ENCODE measurements at regions not wholly inside any gene's neighbourhood (a gene's known extent, or its start where the extent isn't known, plus 50 kb on each side); places are given as distances from the start of the nearest gene placed in this dataset.

DNA sequence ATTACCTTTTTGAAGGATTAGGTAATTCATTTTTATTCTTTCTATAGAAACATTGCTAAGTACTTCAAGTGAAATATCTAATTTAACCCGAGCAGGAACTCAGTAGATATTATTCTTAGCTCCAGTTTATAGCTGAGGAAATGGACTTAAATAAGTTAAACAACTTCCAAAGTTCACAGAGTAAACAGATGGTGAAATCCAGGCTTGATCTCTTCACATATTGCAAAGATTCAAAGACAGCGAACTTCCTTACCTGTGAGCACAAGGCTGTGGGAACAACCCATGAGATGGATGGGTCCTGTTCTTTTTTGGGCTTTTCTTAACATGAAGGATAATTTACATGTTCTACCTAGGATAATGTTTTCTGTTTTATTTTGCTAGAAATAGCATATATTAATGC, 439.0 kb downstream of the IRS1 start:
- H3K9me3 ChIP-seq (ENCODE audit: control insufficient read depth, insufficient read depth, low read depth, low read length) = no peaks in the 10 kb centered on the region
- H3K27ac ChIP-seq (ENCODE audit: extremely low read depth, low read depth, low read length) = no peak overlapping the region
- ChIA-PET POLR2A (no interaction called here), CTCF (no interaction called here)
- no peak overlapping the region for H3K4me3 ChIP-seq (ENCODE audit: low read depth, low read length)
- no peaks in the 10 kb centered on the region for H3K4me1 ChIP-seq (ENCODE audit: control insufficient read depth, insufficient read depth, low read length)
- H3K36me3 ChIP-seq (ENCODE audit: control insufficient read depth in 2 of 2, insufficient read depth in 1 of 2, low read length in 2 of 2) = no peaks in the 10 kb centered on the region
- TF ChIP-seq ZNF610 (tag by site-specific recombination; IDR thresholded peaks at IDR 0.05; ENCODE audit: borderline replicate concordance) (no peak), ZIC2 (tag by site-specific recombination; IDR thresholded peaks at IDR 0.05) (no peak), EGR2 (tag by site-specific recombination; IDR thresholded peaks at IDR 0.05; ENCODE audit: low read depth) (no peak), SCRT1 (tag by site-specific recombination; IDR thresholded peaks at IDR 0.05; ENCODE audit: borderline replicate concordance) (no peak), ZNF311 (tag by site-specific recombination; IDR thresholded peaks at IDR 0.05; ENCODE audit: borderline replicate concordance) (no peak)

DNA sequence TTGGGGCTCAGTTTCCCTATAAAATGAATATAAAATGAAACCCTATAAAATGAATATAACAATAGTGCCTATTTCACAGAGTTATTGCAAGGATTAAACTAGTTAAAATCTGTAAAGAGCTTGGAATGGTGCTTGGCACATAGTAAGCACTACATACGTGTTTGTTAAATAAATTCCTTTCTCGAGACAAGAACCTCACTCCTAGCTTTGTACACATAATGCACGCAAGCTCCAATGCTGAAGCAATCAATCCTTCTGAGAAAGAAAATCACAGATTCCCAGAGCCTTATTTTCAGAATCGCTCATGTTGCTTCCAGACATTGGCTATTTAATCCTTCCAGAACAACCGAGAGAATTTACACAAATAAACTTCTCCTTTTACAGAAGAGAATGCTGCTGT, 440.9 kb downstream of the IRS1 start:
- CTCF ChIA-PET = interaction anchor here (0.5 to 0.7 kb wide), 3 partner anchors 180 to 1121 kb away, joined by 3 to 4 read pairs (median 4); no protein-coding TSS in a partner anchor

DNA sequence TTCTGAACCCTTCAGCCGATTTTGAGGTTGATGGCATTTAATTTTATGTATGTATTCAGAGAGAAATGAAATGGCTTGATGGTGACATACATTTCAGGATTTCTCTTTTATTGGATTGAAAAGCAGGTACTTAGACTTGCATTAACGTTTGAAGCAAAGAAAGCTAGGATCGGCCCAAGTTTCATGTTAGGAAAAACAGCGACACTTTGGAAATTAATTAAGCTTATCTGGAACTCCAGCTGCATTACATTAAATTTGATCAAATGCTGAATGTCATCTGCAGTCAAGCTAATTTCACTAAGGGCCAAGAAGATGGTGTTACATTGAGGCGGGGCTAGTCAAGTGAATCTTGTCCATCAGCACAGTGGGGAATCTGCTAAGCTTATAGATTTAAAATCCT, 441.8 kb downstream of the IRS1 start:
- no peaks in the 10 kb centered on the region for H3K4me1 ChIP-seq (ENCODE audit: control insufficient read depth, insufficient read depth, low read length)
- H3K9me3 ChIP-seq (ENCODE audit: control insufficient read depth, insufficient read depth, low read depth, low read length) = no peaks in the 10 kb centered on the region
- POLR2A ChIA-PET = no interaction called here
- H3K27ac ChIP-seq (ENCODE audit: extremely low read depth, low read depth, low read length) = no peak overlapping the region
- no peak overlapping the region for H3K4me3 ChIP-seq (ENCODE audit: low read depth, low read length)
- no peak for TF ChIP-seq IKZF3 (tag by site-specific recombination; IDR thresholded peaks at IDR 0.05)
- no peak for TF ChIP-seq SALL2 (tag by site-specific recombination; IDR thresholded peaks at IDR 0.05; ENCODE audit: borderline replicate concordance)
- no peak for TF ChIP-seq MZF1 (tag by site-specific recombination; IDR thresholded peaks at IDR 0.05; ENCODE audit: borderline replicate concordance)
- no peak for TF ChIP-seq ZNF175 (tag by site-specific recombination; IDR thresholded peaks at IDR 0.05)
- no peak for TF ChIP-seq OSR2 (tag by site-specific recombination; IDR thresholded peaks at IDR 0.05)
- TF ChIP-seq, protein P1, sequence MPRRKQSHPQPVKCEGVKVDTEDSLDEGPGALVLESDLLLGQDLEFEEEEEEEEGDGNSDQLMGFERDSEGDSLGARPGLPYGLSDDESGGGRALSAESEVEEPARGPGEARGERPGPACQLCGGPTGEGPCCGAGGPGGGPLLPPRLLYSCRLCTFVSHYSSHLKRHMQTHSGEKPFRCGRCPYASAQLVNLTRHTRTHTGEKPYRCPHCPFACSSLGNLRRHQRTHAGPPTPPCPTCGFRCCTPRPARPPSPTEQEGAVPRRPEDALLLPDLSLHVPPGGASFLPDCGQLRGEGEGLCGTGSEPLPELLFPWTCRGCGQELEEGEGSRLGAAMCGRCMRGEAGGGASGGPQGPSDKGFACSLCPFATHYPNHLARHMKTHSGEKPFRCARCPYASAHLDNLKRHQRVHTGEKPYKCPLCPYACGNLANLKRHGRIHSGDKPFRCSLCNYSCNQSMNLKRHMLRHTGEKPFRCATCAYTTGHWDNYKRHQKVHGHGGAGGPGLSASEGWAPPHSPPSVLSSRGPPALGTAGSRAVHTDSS (tag by site-specific recombination; IDR thresholded peaks at IDR 0.05) = no peak
- TF ChIP-seq ZNF785 (tag by site-specific recombination; IDR thresholded peaks at IDR 0.05) = no peak
- TF ChIP-seq ZNF16 (tag by site-specific recombination; IDR thresholded peaks at IDR 0.05; ENCODE audit: low read depth) = no peak
- TF ChIP-seq, protein P2, sequence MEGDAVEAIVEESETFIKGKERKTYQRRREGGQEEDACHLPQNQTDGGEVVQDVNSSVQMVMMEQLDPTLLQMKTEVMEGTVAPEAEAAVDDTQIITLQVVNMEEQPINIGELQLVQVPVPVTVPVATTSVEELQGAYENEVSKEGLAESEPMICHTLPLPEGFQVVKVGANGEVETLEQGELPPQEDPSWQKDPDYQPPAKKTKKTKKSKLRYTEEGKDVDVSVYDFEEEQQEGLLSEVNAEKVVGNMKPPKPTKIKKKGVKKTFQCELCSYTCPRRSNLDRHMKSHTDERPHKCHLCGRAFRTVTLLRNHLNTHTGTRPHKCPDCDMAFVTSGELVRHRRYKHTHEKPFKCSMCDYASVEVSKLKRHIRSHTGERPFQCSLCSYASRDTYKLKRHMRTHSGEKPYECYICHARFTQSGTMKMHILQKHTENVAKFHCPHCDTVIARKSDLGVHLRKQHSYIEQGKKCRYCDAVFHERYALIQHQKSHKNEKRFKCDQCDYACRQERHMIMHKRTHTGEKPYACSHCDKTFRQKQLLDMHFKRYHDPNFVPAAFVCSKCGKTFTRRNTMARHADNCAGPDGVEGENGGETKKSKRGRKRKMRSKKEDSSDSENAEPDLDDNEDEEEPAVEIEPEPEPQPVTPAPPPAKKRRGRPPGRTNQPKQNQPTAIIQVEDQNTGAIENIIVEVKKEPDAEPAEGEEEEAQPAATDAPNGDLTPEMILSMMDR (tag by site-specific recombination; IDR thresholded peaks at IDR 0.05) = no peak
- CTCF ChIA-PET = no interaction called here
- no peaks in the 10 kb centered on the region for H3K36me3 ChIP-seq (ENCODE audit: control insufficient read depth in 2 of 2, insufficient read depth in 1 of 2, low read length in 2 of 2)

More for the DNA sequence above, 440.9 kb downstream of the IRS1 start:
- H3K36me3 ChIP-seq (ENCODE audit: control insufficient read depth in 2 of 2, insufficient read depth in 1 of 2, low read length in 2 of 2) = no peaks in the 10 kb centered on the region
- H3K27ac ChIP-seq (ENCODE audit: extremely low read depth, low read depth, low read length) = no peak overlapping the region
- TF ChIP-seq, protein P3, sequence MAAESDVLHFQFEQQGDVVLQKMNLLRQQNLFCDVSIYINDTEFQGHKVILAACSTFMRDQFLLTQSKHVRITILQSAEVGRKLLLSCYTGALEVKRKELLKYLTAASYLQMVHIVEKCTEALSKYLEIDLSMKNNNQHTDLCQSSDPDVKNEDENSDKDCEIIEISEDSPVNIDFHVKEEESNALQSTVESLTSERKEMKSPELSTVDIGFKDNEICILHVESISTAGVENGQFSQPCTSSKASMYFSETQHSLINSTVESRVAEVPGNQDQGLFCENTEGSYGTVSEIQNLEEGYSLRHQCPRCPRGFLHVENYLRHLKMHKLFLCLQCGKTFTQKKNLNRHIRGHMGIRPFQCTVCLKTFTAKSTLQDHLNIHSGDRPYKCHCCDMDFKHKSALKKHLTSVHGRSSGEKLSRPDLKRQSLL (tag by site-specific recombination; IDR thresholded peaks at IDR 0.05) = no peak
- no peak for TF ChIP-seq HOXA7 (CRISPR knock-in tag; IDR thresholded peaks at IDR 0.05; ENCODE audit: borderline replicate concordance)
- TF ChIP-seq ZNF239 (tag by site-specific recombination; IDR thresholded peaks at IDR 0.05) = no peak
- no peak for TF ChIP-seq YY1 (tag by site-specific recombination; IDR thresholded peaks at IDR 0.05)
- no peak for TF ChIP-seq ZNF530 (tag by site-specific recombination; IDR thresholded peaks at IDR 0.05; ENCODE audit: low read depth)
- no peak for TF ChIP-seq ZNF830 (tag by site-specific recombination; IDR thresholded peaks at IDR 0.05; ENCODE audit: low read depth)
- TF ChIP-seq ZNF292 (tag by site-specific recombination; IDR thresholded peaks at IDR 0.05; ENCODE audit: borderline replicate concordance, low read depth) = no peak
- no peak for TF ChIP-seq REPIN1 (tag by site-specific recombination; IDR thresholded peaks at IDR 0.05; ENCODE audit: low read depth)
- no peak for TF ChIP-seq ZBTB21 (tag by site-specific recombination; IDR thresholded peaks at IDR 0.05)
- TF ChIP-seq ZNF24 (tag by site-specific recombination; IDR thresholded peaks at IDR 0.05) = no peak
- TF ChIP-seq, protein P4, sequence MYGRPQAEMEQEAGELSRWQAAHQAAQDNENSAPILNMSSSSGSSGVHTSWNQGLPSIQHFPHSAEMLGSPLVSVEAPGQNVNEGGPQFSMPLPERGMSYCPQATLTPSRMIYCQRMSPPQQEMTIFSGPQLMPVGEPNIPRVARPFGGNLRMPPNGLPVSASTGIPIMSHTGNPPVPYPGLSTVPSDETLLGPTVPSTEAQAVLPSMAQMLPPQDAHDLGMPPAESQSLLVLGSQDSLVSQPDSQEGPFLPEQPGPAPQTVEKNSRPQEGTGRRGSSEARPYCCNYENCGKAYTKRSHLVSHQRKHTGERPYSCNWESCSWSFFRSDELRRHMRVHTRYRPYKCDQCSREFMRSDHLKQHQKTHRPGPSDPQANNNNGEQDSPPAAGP (tag by site-specific recombination; IDR thresholded peaks at IDR 0.05) = no peak
- TF ChIP-seq ZNF548 (tag by site-specific recombination; IDR thresholded peaks at IDR 0.05) = no peak
- no peak for TF ChIP-seq ZNF274 (IDR thresholded peaks at IDR 0.05; ENCODE audit: low read length)
- no peak for TF ChIP-seq ZNF274 (tag by site-specific recombination; IDR thresholded peaks at IDR 0.05; ENCODE audit: borderline replicate concordance)
- no peak for TF ChIP-seq ZNF302 (tag by site-specific recombination; IDR thresholded peaks at IDR 0.05; ENCODE audit: low read depth)
- no peak for TF ChIP-seq ZNF664 (tag by site-specific recombination; IDR thresholded peaks at IDR 0.05)
- no peaks in the 10 kb centered on the region for H3K9me3 ChIP-seq (ENCODE audit: control insufficient read depth, insufficient read depth, low read depth, low read length)
- H3K4me3 ChIP-seq (ENCODE audit: low read depth, low read length) = no peak overlapping the region
- POLR2A ChIA-PET = no interaction called here
- H3K4me1 ChIP-seq (ENCODE audit: control insufficient read depth, insufficient read depth, low read length) = no peaks in the 10 kb centered on the region
